ENCODE measurements at regions not wholly inside any gene's neighbourhood (a gene's known extent, or its start where the extent isn't known, plus 50 kb on each side); places are given as distances from the start of the nearest gene placed in this dataset.

- TF ChIP-seq TCF7L2 (IDR thresholded peaks at IDR 0.05; ENCODE audit: borderline replicate concordance, low read depth, low read length) (no peak), ZNF792 (tag by site-specific recombination; IDR thresholded peaks at IDR 0.05) (no peak), ELK4 (IDR thresholded peaks at IDR 0.05; ENCODE audit: borderline replicate concordance, low read depth, low read length) (no peak), ZFP41 (tag by site-specific recombination; IDR thresholded peaks at IDR 0.05; ENCODE audit: borderline replicate concordance) (no peak), MYNN (tag by site-specific recombination; IDR thresholded peaks at IDR 0.05; ENCODE audit: borderline replicate concordance) (no peak), ZNF571 (tag by site-specific recombination; IDR thresholded peaks at IDR 0.05) (no peak), ZBTB10 (tag by site-specific recombination; IDR thresholded peaks at IDR 0.05) (no peak), ZNF629 (tag by site-specific recombination; IDR thresholded peaks at IDR 0.05) (no peak)
- TF ChIP-seq, protein P1, sequence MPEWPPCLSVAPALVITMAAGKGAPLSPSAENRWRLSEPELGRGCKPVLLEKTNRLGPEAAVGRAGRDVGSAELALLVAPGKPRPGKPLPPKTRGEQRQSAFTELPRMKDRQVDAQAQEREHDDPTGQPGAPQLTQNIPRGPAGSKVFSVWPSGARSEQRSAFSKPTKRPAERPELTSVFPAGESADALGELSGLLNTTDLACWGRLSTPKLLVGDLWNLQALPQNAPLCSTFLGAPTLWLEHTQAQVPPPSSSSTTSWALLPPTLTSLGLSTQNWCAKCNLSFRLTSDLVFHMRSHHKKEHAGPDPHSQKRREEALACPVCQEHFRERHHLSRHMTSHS (tag by site-specific recombination; IDR thresholded peaks at IDR 0.05), result no peak
- TF ChIP-seq, protein P2, sequence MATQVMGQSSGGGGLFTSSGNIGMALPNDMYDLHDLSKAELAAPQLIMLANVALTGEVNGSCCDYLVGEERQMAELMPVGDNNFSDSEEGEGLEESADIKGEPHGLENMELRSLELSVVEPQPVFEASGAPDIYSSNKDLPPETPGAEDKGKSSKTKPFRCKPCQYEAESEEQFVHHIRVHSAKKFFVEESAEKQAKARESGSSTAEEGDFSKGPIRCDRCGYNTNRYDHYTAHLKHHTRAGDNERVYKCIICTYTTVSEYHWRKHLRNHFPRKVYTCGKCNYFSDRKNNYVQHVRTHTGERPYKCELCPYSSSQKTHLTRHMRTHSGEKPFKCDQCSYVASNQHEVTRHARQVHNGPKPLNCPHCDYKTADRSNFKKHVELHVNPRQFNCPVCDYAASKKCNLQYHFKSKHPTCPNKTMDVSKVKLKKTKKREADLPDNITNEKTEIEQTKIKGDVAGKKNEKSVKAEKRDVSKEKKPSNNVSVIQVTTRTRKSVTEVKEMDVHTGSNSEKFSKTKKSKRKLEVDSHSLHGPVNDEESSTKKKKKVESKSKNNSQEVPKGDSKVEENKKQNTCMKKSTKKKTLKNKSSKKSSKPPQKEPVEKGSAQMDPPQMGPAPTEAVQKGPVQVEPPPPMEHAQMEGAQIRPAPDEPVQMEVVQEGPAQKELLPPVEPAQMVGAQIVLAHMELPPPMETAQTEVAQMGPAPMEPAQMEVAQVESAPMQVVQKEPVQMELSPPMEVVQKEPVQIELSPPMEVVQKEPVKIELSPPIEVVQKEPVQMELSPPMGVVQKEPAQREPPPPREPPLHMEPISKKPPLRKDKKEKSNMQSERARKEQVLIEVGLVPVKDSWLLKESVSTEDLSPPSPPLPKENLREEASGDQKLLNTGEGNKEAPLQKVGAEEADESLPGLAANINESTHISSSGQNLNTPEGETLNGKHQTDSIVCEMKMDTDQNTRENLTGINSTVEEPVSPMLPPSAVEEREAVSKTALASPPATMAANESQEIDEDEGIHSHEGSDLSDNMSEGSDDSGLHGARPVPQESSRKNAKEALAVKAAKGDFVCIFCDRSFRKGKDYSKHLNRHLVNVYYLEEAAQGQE (tag by site-specific recombination; IDR thresholded peaks at IDR 0.05), result no peak
- TF ChIP-seq, protein P3, sequence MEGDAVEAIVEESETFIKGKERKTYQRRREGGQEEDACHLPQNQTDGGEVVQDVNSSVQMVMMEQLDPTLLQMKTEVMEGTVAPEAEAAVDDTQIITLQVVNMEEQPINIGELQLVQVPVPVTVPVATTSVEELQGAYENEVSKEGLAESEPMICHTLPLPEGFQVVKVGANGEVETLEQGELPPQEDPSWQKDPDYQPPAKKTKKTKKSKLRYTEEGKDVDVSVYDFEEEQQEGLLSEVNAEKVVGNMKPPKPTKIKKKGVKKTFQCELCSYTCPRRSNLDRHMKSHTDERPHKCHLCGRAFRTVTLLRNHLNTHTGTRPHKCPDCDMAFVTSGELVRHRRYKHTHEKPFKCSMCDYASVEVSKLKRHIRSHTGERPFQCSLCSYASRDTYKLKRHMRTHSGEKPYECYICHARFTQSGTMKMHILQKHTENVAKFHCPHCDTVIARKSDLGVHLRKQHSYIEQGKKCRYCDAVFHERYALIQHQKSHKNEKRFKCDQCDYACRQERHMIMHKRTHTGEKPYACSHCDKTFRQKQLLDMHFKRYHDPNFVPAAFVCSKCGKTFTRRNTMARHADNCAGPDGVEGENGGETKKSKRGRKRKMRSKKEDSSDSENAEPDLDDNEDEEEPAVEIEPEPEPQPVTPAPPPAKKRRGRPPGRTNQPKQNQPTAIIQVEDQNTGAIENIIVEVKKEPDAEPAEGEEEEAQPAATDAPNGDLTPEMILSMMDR (tag by site-specific recombination; IDR thresholded peaks at IDR 0.05), result no peak
- TF ChIP-seq, protein P4, sequence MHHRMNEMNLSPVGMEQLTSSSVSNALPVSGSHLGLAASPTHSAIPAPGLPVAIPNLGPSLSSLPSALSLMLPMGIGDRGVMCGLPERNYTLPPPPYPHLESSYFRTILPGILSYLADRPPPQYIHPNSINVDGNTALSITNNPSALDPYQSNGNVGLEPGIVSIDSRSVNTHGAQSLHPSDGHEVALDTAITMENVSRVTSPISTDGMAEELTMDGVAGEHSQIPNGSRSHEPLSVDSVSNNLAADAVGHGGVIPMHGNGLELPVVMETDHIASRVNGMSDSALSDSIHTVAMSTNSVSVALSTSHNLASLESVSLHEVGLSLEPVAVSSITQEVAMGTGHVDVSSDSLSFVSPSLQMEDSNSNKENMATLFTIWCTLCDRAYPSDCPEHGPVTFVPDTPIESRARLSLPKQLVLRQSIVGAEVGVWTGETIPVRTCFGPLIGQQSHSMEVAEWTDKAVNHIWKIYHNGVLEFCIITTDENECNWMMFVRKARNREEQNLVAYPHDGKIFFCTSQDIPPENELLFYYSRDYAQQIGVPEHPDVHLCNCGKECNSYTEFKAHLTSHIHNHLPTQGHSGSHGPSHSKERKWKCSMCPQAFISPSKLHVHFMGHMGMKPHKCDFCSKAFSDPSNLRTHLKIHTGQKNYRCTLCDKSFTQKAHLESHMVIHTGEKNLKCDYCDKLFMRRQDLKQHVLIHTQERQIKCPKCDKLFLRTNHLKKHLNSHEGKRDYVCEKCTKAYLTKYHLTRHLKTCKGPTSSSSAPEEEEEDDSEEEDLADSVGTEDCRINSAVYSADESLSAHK (tag by site-specific recombination; IDR thresholded peaks at IDR 0.05), result no peak
These were observed 466.3 kb upstream of the EPHA3 start for GRCh38 chr3:88641033-88641604.

Data from HEK293 (cell line).